ENCODE measurements at regions not wholly inside any gene's neighbourhood (a gene's known extent, or its start where the extent isn't known, plus 50 kb on each side); places are given as distances from the start of the nearest gene placed in this dataset.

GRCh38 chr9:105065098-105066088 lies 137.4 kb upstream of the ABCA1 start:
- Mint-ChIP-seq H3K4me1 (ENCODE audit: low read depth) (peaks cover 21% of the 10 kb centered on the region), H3K27me3 (peaks cover 10% of the 10 kb centered on the region), H3K9me3 (no peaks in the 10 kb centered on the region), H3K4me3 (no peak overlapping the region), H3K36me3 (ENCODE audit: low read depth) (no peaks in the 10 kb centered on the region), H3K27ac (no peak overlapping the region)

- Mint-ChIP-seq H3K9me3 (no peaks in the 10 kb centered on the region), H3K27me3 (peaks cover 10% of the 10 kb centered on the region), H3K27ac (no peak overlapping the region), H3K4me1 (ENCODE audit: low read depth) (peaks cover 21% of the 10 kb centered on the region), H3K36me3 (ENCODE audit: low read depth) (no peaks in the 10 kb centered on the region), H3K4me3 (no peak overlapping the region)
These were observed 138.4 kb upstream of the ABCA1 start for GRCh38 chr9:105066275-105066865.

GRCh38 chr9:105067895-105068580 lies 140.1 kb upstream of the ABCA1 start:
- no peaks in the 10 kb centered on the region for H3K36me3 Mint-ChIP-seq (ENCODE audit: low read depth)
- no peak overlapping the region for H3K4me3 Mint-ChIP-seq
- H3K4me1 Mint-ChIP-seq (ENCODE audit: low read depth), result peaks cover 21% of the 10 kb centered on the region
- no peak overlapping the region for H3K27ac Mint-ChIP-seq
- peaks cover 6% of the 10 kb centered on the region for H3K27me3 Mint-ChIP-seq
- H3K9me3 Mint-ChIP-seq, result no peaks in the 10 kb centered on the region

- H3K4me1 Mint-ChIP-seq (ENCODE audit: low read depth), result peaks cover 13% of the 10 kb centered on the region
- peaks cover 6% of the 10 kb centered on the region for H3K27me3 Mint-ChIP-seq
These were observed 141.3 kb upstream of the ABCA1 start for GRCh38 chr9:105069285-105069684.

GRCh38 chr9:105069696-105070095 lies 141.7 kb upstream of the ABCA1 start:
- Mint-ChIP-seq H3K36me3 (ENCODE audit: low read depth) (no peaks in the 10 kb centered on the region), H3K4me3 (no peak overlapping the region), H3K4me1 (ENCODE audit: low read depth) (peaks cover 10% of the 10 kb centered on the region), H3K9me3 (no peaks in the 10 kb centered on the region), H3K27ac (no peak overlapping the region), H3K27me3 (peaks cover 4% of the 10 kb centered on the region)

More at GRCh38 chr9:105069285-105069684, 141.3 kb upstream of the ABCA1 start:
- no peaks in the 10 kb centered on the region for H3K36me3 Mint-ChIP-seq (ENCODE audit: low read depth)
- H3K27ac Mint-ChIP-seq, result no peak overlapping the region
- H3K9me3 Mint-ChIP-seq, result no peaks in the 10 kb centered on the region
- H3K4me3 Mint-ChIP-seq, result no peak overlapping the region

GRCh38 chr9:105070176-105070575 lies 142.2 kb upstream of the ABCA1 start:
- Mint-ChIP-seq H3K27ac (no peak overlapping the region), H3K4me1 (ENCODE audit: low read depth) (peaks cover 6% of the 10 kb centered on the region), H3K9me3 (no peaks in the 10 kb centered on the region), H3K36me3 (ENCODE audit: low read depth) (no peaks in the 10 kb centered on the region), H3K4me3 (no peak overlapping the region), H3K27me3 (no peaks in the 10 kb centered on the region)

GRCh38 chr9:105072476-105072875 lies 144.5 kb upstream of the ABCA1 start:
- Mint-ChIP-seq H3K4me1 (ENCODE audit: low read depth) (no peaks in the 10 kb centered on the region), H3K36me3 (ENCODE audit: low read depth) (no peaks in the 10 kb centered on the region), H3K27me3 (no peaks in the 10 kb centered on the region), H3K9me3 (no peaks in the 10 kb centered on the region), H3K4me3 (no peak overlapping the region), H3K27ac (no peak overlapping the region)

- Mint-ChIP-seq H3K27me3 (no peaks in the 10 kb centered on the region), H3K9me3 (no peaks in the 10 kb centered on the region), H3K4me3 (no peak overlapping the region), H3K36me3 (ENCODE audit: low read depth) (no peaks in the 10 kb centered on the region), H3K4me1 (ENCODE audit: low read depth) (no peaks in the 10 kb centered on the region), H3K27ac (no peak overlapping the region)
These were observed 145.2 kb upstream of the ABCA1 start for GRCh38 chr9:105073147-105073546.

- Mint-ChIP-seq H3K36me3 (ENCODE audit: low read depth) (no peaks in the 10 kb centered on the region), H3K27ac (no peak overlapping the region), H3K4me3 (no peak overlapping the region), H3K4me1 (ENCODE audit: low read depth) (no peaks in the 10 kb centered on the region), H3K9me3 (no peaks in the 10 kb centered on the region), H3K27me3 (no peaks in the 10 kb centered on the region)
These were observed 146.5 kb upstream of the ABCA1 start for GRCh38 chr9:105074491-105074890.

GRCh38 chr9:105076729-105077128 lies 148.8 kb upstream of the ABCA1 start:
- Mint-ChIP-seq H3K9me3 (no peaks in the 10 kb centered on the region), H3K4me1 (ENCODE audit: low read depth) (no peaks in the 10 kb centered on the region), H3K4me3 (no peak overlapping the region), H3K27me3 (no peaks in the 10 kb centered on the region), H3K27ac (no peak overlapping the region), H3K36me3 (ENCODE audit: low read depth) (no peaks in the 10 kb centered on the region)

GRCh38 chr9:105079457-105079856 lies 151.5 kb upstream of the ABCA1 start:
- no peak overlapping the region for H3K4me3 Mint-ChIP-seq
- H3K4me1 Mint-ChIP-seq (ENCODE audit: low read depth), result no peaks in the 10 kb centered on the region
- no peaks in the 10 kb centered on the region for H3K27me3 Mint-ChIP-seq
- H3K9me3 Mint-ChIP-seq, result no peaks in the 10 kb centered on the region
- no peak overlapping the region for H3K27ac Mint-ChIP-seq
- H3K36me3 Mint-ChIP-seq (ENCODE audit: low read depth), result no peaks in the 10 kb centered on the region

GRCh38 chr9:105082843-105083242 lies 154.9 kb upstream of the ABCA1 start:
- Mint-ChIP-seq H3K27me3 (no peaks in the 10 kb centered on the region), H3K9me3 (no peaks in the 10 kb centered on the region), H3K4me1 (ENCODE audit: low read depth) (no peaks in the 10 kb centered on the region), H3K27ac (no peak overlapping the region), H3K4me3 (no peak overlapping the region), H3K36me3 (ENCODE audit: low read depth) (no peaks in the 10 kb centered on the region)

- Mint-ChIP-seq H3K4me1 (ENCODE audit: low read depth) (no peaks in the 10 kb centered on the region), H3K27ac (no peak overlapping the region)
These were observed 155.3 kb upstream of the ABCA1 start for GRCh38 chr9:105083256-105083655.

GRCh38 chr9:105087910-105088898 lies 156.2 kb upstream of the SLC44A1 start:
- Mint-ChIP-seq H3K4me1 (ENCODE audit: low read depth) (no peaks in the 10 kb centered on the region), H3K27ac (no peak overlapping the region), H3K27me3 (no peaks in the 10 kb centered on the region)

More at GRCh38 chr9:105083256-105083655, 155.3 kb upstream of the ABCA1 start:
- no peaks in the 10 kb centered on the region for H3K36me3 Mint-ChIP-seq (ENCODE audit: low read depth)
- no peaks in the 10 kb centered on the region for H3K9me3 Mint-ChIP-seq
- H3K4me3 Mint-ChIP-seq, result no peak overlapping the region
- H3K27me3 Mint-ChIP-seq, result no peaks in the 10 kb centered on the region

More at GRCh38 chr9:105087910-105088898, 156.2 kb upstream of the SLC44A1 start:
- Mint-ChIP-seq H3K36me3 (ENCODE audit: low read depth) (no peaks in the 10 kb centered on the region), H3K4me3 (no peak overlapping the region), H3K9me3 (no peaks in the 10 kb centered on the region)

All from stimulated activated naive CD8-positive, alpha-beta T cell treated with anti-CD3 and anti-CD28 coated beads, Interleukin-15, Interleukin-2, amounts not matched to agents 100 ng/mL and 50 ng/mL, for 24 hours (primary cell).